Pons (tissue), 1 donor: ENCODE measurements at regions not wholly inside any gene's neighbourhood (a gene's known extent, or its start where the extent isn't known, plus 50 kb on each side); places are given as distances from the start of the nearest gene placed in this dataset.

Source experiments
- DNase-seq: peaks from one replicate; pipeline ENCODE4 v3.0.0-alpha.2; 2016; ENCODE audit warnings: low spot score

- DNase-seq, result no peak
Measured at GRCh38 chr10:83357627-83358026, 781.7 kb upstream of the GHITM start.

- no peak for DNase-seq
Measured at GRCh38 chr10:83367036-83367435, 772.3 kb upstream of the GHITM start.

DNA sequence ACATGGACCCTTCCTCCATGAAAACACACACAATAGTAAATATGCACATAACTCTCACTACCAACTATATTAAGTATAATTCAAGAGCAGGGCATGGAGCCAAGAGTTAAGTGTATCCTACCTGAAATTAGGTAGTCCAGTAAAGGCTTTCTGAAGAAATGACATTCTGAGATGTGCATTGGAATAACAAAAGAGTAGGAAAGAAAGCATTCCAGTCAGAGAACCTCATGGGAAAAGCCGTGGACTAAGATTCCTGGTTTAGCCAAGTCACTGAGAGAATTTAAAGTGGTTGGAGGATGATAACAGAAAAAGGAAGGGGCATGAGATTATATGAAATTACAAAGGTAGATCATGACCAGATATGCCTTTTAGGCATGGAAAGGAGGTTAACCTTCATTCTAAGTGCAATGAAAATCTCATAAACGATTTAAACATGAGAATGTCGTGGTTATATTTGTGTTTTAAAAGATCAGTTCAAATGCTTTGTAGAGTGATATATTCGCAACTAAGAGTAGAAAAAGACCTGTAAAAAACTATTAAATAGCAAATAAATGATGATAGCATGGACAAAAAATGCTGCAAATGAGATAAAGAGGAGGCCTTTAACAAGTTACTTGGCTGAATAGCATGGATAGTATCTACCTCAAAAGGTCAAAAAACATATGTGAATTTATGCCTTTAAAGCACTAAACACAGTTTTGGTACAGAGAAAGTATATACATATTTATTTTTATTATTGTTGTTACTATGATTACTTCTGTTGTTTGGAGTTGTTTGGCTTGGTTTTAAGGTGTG, 767.4 kb upstream of the GHITM start:
- no peak for DNase-seq

GRCh38 chr10:83372646-83373045, 766.7 kb upstream of the GHITM start:
- no peak for DNase-seq

- DNase-seq, result peak; percentile 34
Measured at GRCh38 chr10:83373671-83374070, 765.6 kb upstream of the GHITM start.

DNA sequence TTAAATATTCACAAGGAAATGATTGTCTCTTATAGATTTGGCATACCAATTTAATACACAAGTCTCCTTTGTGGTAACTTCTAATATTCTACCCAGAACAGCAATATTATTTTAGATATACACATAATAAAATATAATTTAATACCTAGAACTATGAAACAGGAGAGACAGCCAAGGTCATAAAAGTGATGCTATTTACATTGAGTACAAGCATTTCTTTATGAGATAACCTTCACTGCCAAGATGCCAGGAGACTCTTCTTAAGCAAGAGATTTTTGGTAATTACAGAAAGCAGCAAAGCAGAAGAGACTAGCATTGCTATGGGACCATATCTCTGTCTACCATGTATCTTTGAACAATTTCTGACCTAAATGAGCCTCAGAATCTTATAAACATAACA, 764.6 kb upstream of the GHITM start:
- no peak for DNase-seq

DNA sequence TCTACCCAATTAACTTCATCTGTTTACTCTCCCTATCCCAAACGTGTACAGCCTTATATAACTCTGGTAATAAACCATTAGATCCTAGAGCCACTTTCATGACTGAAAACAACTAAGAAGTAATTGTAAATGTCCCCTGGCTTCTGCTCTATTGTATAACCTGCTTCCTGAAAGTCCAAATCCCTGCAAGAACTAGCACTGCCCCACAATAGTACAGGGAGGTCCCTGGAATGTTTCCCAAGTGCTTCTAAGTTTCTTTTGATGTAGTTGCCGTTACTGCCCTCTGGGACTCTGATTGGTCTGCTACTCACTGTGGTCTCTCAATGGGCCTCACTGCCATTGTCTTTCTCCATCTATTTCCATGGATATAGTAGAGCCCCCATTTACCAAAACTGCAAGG, 764.0 kb upstream of the GHITM start:
- no peak for DNase-seq

- no peak for DNase-seq
Measured at GRCh38 chr10:83397806-83398205, 741.5 kb upstream of the GHITM start.

GRCh38 chr10:83410570-83410969, 728.7 kb upstream of the GHITM start:
- no peak for DNase-seq

GRCh38 chr10:83425306-83425705, 714.0 kb upstream of the GHITM start:
- DNase-seq, result no peak

DNA sequence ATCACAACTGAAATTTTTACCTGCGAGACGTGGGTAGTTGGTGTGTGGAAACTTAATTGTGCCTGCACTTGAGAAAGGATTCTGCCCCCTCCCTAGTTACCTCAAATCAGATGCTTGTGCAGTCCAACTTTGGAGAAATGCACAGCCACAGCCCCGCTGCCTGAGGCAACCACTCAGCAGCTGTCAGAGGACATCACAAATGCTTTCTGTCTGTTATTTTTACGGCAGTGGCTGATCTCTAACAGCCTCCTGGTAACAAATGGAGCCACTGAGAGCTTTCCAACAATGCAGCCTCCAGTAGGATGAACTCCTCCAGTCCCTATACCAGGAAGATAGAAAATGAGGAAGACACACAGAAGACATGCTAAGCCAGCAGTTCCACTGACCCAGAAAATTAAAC, 712.2 kb upstream of the GHITM start:
- DNase-seq, result no peak

DNA sequence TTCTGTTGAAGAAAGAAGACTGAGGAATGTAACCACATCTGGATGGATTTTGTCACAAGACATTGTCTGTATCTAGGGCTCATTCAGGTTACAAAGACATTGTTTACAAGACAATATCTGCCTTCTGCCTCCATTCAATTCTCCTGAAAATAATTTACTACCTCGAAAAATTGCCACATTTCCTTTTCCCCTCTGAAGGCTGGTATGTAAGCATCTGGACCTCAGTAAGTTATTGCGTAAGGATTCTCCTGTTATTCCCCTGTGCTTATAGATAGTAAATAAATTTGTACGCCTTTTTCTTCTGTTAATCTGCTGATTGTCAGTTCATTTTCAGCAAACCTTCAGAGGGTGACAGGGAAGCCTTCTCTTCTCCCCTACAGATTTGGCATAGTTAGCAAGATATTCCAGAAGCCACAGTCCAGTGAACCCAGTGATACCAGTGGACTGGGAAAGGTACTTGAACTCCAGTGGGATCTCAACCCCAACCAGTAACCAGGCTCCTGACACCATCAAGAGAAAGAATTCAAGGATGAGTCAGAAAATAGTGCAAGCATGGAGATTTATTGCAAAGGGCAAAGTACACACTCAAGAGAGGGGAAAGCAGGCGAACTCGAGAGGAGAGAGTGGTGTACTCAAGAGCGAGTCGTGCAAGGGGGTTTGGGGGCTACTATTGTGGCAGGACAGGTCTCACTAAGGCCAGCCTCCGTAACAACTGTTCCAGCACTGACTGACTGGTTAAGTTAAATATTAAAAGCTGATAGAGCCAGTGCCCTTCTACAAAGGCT, 706.9 kb upstream of the GHITM start:
- DNase-seq, result no peak

DNA sequence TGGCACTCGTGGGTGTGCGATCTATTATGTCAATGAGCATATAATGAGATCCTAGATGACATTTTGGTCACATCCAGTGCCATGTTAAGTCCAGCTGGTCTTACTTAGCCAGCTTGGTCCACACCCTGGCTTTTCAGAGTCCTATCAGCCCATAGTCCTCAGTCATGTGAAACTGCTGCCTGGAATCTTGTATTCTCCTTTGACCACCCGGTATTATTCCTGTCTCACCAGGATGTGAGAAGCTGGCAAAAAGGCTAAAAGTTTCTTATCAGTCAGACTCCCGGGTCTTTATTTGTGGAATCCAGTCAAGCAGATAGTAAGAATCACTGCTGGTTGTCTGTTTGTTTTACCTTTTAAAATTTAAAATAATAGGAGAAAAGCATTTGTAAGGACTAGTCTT, 705.6 kb upstream of the GHITM start:
- DNase-seq, result no peak

- DNase-seq, result no peak
Measured at GRCh38 chr10:83448013-83448412, 691.3 kb upstream of the GHITM start.

GRCh38 chr10:83458611-83459010, 680.7 kb upstream of the GHITM start:
- DNase-seq, result no peak

- no peak for DNase-seq
Measured at GRCh38 chr10:83459124-83459523, 680.2 kb upstream of the GHITM start.

DNA sequence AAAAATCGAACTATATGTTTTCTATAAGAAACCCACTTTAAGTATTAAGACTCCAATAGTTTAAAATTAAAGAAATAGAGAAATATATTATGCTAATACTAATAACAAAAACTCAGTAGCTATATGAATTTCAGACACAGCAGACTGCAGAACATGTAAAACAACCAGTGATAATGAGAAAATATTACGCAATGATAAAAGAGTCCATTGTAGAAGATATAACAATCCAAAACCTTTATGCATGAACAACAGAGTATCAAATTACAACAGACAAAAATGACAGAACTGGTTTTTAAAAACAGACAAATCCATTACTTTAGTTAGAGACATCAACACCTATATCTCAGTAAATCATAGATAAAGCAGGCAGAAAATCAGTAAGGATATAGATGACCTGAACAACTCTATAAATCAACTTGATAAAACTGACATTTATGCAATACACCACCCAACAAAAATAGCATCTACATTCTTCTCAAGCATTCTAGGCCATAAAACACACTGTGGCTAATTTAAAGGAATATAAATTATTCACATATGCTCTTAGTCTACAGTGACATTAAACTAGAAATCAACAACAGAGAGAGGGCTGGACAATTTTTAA, 669.5 kb upstream of the GHITM start:
- no peak for DNase-seq

GRCh38 chr10:83476211-83476610, 663.1 kb upstream of the GHITM start:
- no peak for DNase-seq

GRCh38 chr10:83489161-83489560, 650.1 kb upstream of the GHITM start:
- no peak for DNase-seq

GRCh38 chr10:83492004-83492403, 647.3 kb upstream of the GHITM start:
- no peak for DNase-seq

- DNase-seq, result no peak
Measured at GRCh38 chr10:83512681-83513080, 626.6 kb upstream of the GHITM start.

GRCh38 chr10:83515001-83515400, 624.3 kb upstream of the GHITM start:
- no peak for DNase-seq

- DNase-seq, result no peak
Measured at GRCh38 chr10:83516788-83517187, 622.5 kb upstream of the GHITM start.
